ENCODE measurements at regions not wholly inside any gene's neighbourhood (a gene's known extent, or its start where the extent isn't known, plus 50 kb on each side); places are given as distances from the start of the nearest gene placed in this dataset.
A peak's percentile ranks its signal among the peaks of the same experiment; 100 is the strongest.

DNA sequence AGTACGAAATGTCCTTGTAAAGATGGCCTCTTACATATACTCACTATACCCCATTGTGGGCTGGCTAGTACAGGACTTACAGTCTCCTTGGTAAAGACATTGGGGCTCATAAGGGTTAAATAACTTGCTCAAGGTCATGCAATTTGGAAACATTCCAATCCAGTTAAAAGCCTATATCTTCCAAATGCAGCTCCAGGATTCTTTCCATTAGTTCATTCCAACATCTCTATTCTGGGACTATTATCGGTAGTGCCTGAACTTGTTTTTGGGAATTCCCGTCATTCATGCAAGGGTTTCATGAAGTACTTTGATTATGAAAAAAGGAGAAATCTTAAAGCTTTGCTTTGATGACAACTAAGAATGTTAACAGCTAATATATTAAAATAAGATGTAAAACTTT is 99.2 kb upstream of the SLC8A1 start:
- no peaks in the 10 kb centered on the region for H3K36me3 Mint-ChIP-seq
- H3K27me3 Mint-ChIP-seq = peaks cover 2% of the 10 kb centered on the region
- DNase-seq (ENCODE audit: extremely low spot score, unreplicated experiment) = no peak
- no peak for TF ChIP-seq CTCF (conservative IDR thresholded peaks at IDR 0.05)
- H3K27ac Mint-ChIP-seq = no peak overlapping the region
- no peak overlapping the region for H3K4me3 Mint-ChIP-seq
- peaks cover 21% of the 10 kb centered on the region for H3K4me1 Mint-ChIP-seq (ENCODE audit: unreplicated experiment)
- peaks cover 7% of the 10 kb centered on the region for H3K9me3 Mint-ChIP-seq

GRCh38 chr2:40554665-40555294 is 102.9 kb upstream of the SLC8A1 start:
- Mint-ChIP-seq H3K27ac (no peak overlapping the region), H3K36me3 (no peaks in the 10 kb centered on the region), H3K27me3 (peaks cover 2% of the 10 kb centered on the region), H3K4me1 (ENCODE audit: unreplicated experiment) (peaks cover 20% of the 10 kb centered on the region), H3K4me3 (no peak overlapping the region), H3K9me3 (no peaks in the 10 kb centered on the region)
- peak; percentile 84 for TF ChIP-seq CTCF (conservative IDR thresholded peaks at IDR 0.05)
- no peak for DNase-seq (ENCODE audit: extremely low spot score, unreplicated experiment)

DNA sequence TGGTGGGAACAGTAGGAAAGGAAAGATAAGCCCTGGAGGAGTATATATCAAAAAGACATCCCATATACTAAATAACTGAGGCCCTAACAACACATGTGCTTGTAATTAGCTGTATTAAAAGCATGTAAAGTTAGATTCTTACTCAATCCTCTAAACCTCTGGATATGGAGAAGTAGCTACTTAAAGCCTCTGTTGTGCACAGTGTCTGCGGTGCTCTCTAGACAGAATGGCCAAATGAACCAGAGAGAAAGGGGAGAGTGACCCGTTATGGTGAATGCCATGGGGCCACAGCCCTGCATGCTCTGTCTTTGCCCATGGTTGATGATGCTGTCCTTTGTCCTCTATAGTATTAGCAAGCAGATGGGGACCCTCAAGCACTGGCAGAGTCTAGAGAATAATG is 104.4 kb upstream of the SLC8A1 start:
- Mint-ChIP-seq H3K27me3 (peaks cover 2% of the 10 kb centered on the region), H3K4me3 (no peak overlapping the region), H3K27ac (no peak overlapping the region), H3K9me3 (no peaks in the 10 kb centered on the region), H3K36me3 (no peaks in the 10 kb centered on the region), H3K4me1 (ENCODE audit: unreplicated experiment) (peaks cover 20% of the 10 kb centered on the region)
- no peak for DNase-seq (ENCODE audit: extremely low spot score, unreplicated experiment)
- TF ChIP-seq CTCF (conservative IDR thresholded peaks at IDR 0.05) = no peak

- H3K36me3 Mint-ChIP-seq = no peaks in the 10 kb centered on the region
- no peaks in the 10 kb centered on the region for H3K9me3 Mint-ChIP-seq
- peaks cover 2% of the 10 kb centered on the region for H3K27me3 Mint-ChIP-seq
- H3K4me3 Mint-ChIP-seq = no peak overlapping the region
- DNase-seq (ENCODE audit: extremely low spot score, unreplicated experiment) = no peak
- H3K27ac Mint-ChIP-seq = no peak overlapping the region
- no peak for TF ChIP-seq CTCF (conservative IDR thresholded peaks at IDR 0.05)
- peaks cover 20% of the 10 kb centered on the region for H3K4me1 Mint-ChIP-seq (ENCODE audit: unreplicated experiment)
These were observed 104.8 kb upstream of the SLC8A1 start for GRCh38 chr2:40556739-40557138.

- no peak for DNase-seq (ENCODE audit: extremely low spot score, unreplicated experiment)
- peaks cover 14% of the 10 kb centered on the region for H3K4me1 Mint-ChIP-seq (ENCODE audit: unreplicated experiment)
- TF ChIP-seq CTCF (conservative IDR thresholded peaks at IDR 0.05) = no peak
- no peak overlapping the region for H3K27ac Mint-ChIP-seq
- no peaks in the 10 kb centered on the region for H3K36me3 Mint-ChIP-seq
- no peaks in the 10 kb centered on the region for H3K9me3 Mint-ChIP-seq
- H3K4me3 Mint-ChIP-seq = no peak overlapping the region
- H3K27me3 Mint-ChIP-seq = peaks cover 2% of the 10 kb centered on the region
These were observed 106.9 kb upstream of the SLC8A1 start for GRCh38 chr2:40558761-40559160.

DNA sequence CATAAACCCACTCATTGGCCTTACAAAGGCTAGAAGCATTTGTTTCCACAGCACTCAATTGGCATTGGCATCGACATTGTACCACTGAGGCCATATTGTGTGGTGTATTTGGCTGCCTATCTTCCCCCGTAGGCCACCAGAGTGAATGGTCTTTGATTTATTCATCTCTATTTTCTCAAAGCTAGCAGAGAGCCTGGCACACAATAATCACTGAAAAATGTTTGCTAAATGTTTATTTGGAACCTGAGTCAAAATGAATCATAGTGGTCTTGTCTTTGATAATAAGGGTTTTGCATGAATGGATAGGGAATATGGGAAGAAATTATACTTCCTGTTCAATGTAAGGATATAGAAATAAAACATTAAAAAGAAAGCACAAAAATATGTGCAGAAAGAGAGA is 107.3 kb upstream of the SLC8A1 start:
- H3K36me3 Mint-ChIP-seq = no peaks in the 10 kb centered on the region
- H3K27me3 Mint-ChIP-seq = peaks cover 2% of the 10 kb centered on the region
- DNase-seq (ENCODE audit: extremely low spot score, unreplicated experiment) = no peak
- H3K4me1 Mint-ChIP-seq (ENCODE audit: unreplicated experiment) = peaks cover 11% of the 10 kb centered on the region
- H3K9me3 Mint-ChIP-seq = no peaks in the 10 kb centered on the region
- no peak overlapping the region for H3K27ac Mint-ChIP-seq
- no peak for TF ChIP-seq CTCF (conservative IDR thresholded peaks at IDR 0.05)
- H3K4me3 Mint-ChIP-seq = no peak overlapping the region

All from type B pancreatic cell (in vitro differentiated cells).